HepG2 (cell line): ENCODE measurements at regions not wholly inside any gene's neighbourhood (a gene's known extent, or its start where the extent isn't known, plus 50 kb on each side); places are given as distances from the start of the nearest gene placed in this dataset.
A peak's percentile ranks its signal among the peaks of the same experiment; 100 is the strongest.

ENCODE experiments used
- ATAC-seq: fragments of 200-7000 bp; cut with Tn5 transposase; 3 replicates; pipeline ENCODE4 v1.9.1; 2020; ENCODE audit warnings: mild to moderate bottlenecking, moderate library complexity
- BruUV-seq: library from RNA; stranded (reverse); fragments of 400-500 nt; replicated peaks from 2 replicates; lab custom pipeline; 2021; lab: Mats Ljungman, UMichigan
- CTCF ChIA-PET: fragments of 300-600 bp; formaldehyde crosslinking; extraction: SDS; loops from one replicate; lab custom pipeline; 2021; ENCODE audit warnings: low total read pairs, inconsistent platforms, low intra/inter-chr PET ratio; lab: Yijun Ruan, JAX
- POLR2A ChIA-PET: fragments of 350-600 bp; sonication (Branson Sonifier 250); formaldehyde crosslinking; loops from one replicate; lab custom pipeline; 2020; ENCODE audit warnings: antibody characterized with exemption, inconsistent platforms; lab: Yijun Ruan, JAX
- DNase-seq: peaks from one replicate; pipeline ENCODE4 v3.0.0-alpha.2; 2015; ENCODE audit warnings: low spot score
- FAIRE-seq: peaks from 3 replicates; lab custom pipeline; 2011; peaks lifted over from hg19 to GRCh38; lab: Jason Lieb, UNC
- H2AFZ ChIP-seq: one replicate; pipeline ENCODE4 v1.6.1; 2011; ENCODE audit warnings: low read length, inconsistent platforms
- H3K27ac ChIP-seq: fragments of 300-600 bp; 3 replicates; pipeline ENCODE4 v1.8.0; 2011; ENCODE audit warnings: mixed run types, mild to moderate bottlenecking, mixed read lengths, low read length, inconsistent platforms; ENCODE audit not compliant: insufficient read depth; ENCODE audit errors: extremely low read length
- H3K27me3 ChIP-seq, 2 experiments: fragments of 200-600 bp in 1 of 2; 2 replicates in 1 of 2; 3 replicates in 1 of 2; pipeline versions ENCODE4 v1.6.0 to v1.8.0; 2011; ENCODE audit warnings: low read length in 2 of 2, mild to moderate bottlenecking in 2 of 2, moderate library complexity in 2 of 2, inconsistent platforms in 1 of 2; ENCODE audit not compliant: insufficient read depth in 2 of 2, control insufficient read depth in 1 of 2
- H3K36me3 ChIP-seq, 2 experiments: fragments of 200-600 bp in 1 of 2; replicated peaks in 1 of 2; 2 replicates in 1 of 2; 3 replicates in 1 of 2; pipeline versions ENCODE4 v1.5.1 to v1.8.0; 2011; ENCODE audit warnings: low read length in 2 of 2, inconsistent platforms in 1 of 2; ENCODE audit not compliant: insufficient read depth in 2 of 2, control insufficient read depth in 1 of 2
- H3K4me1 ChIP-seq: 2 replicates; pipeline ENCODE4 v1.5.1; 2012; ENCODE audit warnings: low read length, inconsistent platforms; ENCODE audit not compliant: insufficient read depth
- H3K4me2 ChIP-seq: 2 replicates; pipeline ENCODE4 v1.6.0; 2011; ENCODE audit warnings: low read depth, low read length, inconsistent platforms
- H3K4me3 ChIP-seq, 3 experiments: fragments of 200-600 bp in 1 of 3; sonication (generic), shearing (Covaris generic) in 1 of 3; replicated peaks in 1 of 3; 2 replicates each; pipeline ENCODE4 v1.5.1; 2011 to 2016; ENCODE audit warnings: low read length in 3 of 3, inconsistent platforms in 2 of 3, low read depth in 2 of 3, mild to moderate bottlenecking in 2 of 3, control low read depth in 1 of 3, mixed read lengths in 1 of 3; ENCODE audit not compliant: insufficient read depth in 1 of 3
- H3K79me2 ChIP-seq: one replicate; pipeline ENCODE4 v1.6.1; 2011; ENCODE audit warnings: low read length, inconsistent platforms; ENCODE audit not compliant: insufficient read depth
- H3K9ac ChIP-seq: 2 replicates; pipeline ENCODE4 v1.6.0; 2011; ENCODE audit warnings: mild to moderate bottlenecking, low read depth, low read length, inconsistent platforms; ENCODE audit not compliant: insufficient read depth
- H3K9me3 ChIP-seq: 2 replicates; pipeline ENCODE4 v1.5.1; 2012; ENCODE audit warnings: mild to moderate bottlenecking, low read length
- H4K20me1 ChIP-seq: 2 replicates; pipeline ENCODE4 v1.6.0; 2011; ENCODE audit warnings: inconsistent platforms, mild to moderate bottlenecking, low read length, moderate library complexity; ENCODE audit not compliant: insufficient read depth
- CEBPB ChIP-seq: IDR thresholded peaks from 2 replicates; pipeline ENCODE4 v1.6.1; 2011; ENCODE audit warnings: low read depth, low read length, improper control_type of control experiment, borderline replicate concordance
- CEBPG ChIP-seq: IDR thresholded peaks from 2 replicates; pipeline ENCODE4 v1.6.1; 2016
- HNRNPL ChIP-seq: fragments of 200-400 bp; formaldehyde crosslinking; IDR thresholded peaks from 2 replicates; pipeline ENCODE4 v1.6.1; 2017; ENCODE audit warnings: mild to moderate bottlenecking, low read depth, low read length
- MTF2 ChIP-seq: sonication (generic); formaldehyde crosslinking; IDR thresholded peaks from 2 replicates; pipeline ENCODE4 v1.5.0; 2020; ENCODE audit warnings: missing genetic modification reagents, borderline replicate concordance
- SIX4 ChIP-seq: sonication (generic); formaldehyde crosslinking; IDR thresholded peaks from 2 replicates; pipeline ENCODE4 v1.4.0; 2020; ENCODE audit warnings: missing genetic modification reagents
- ZNF687 ChIP-seq: sonication (generic); formaldehyde crosslinking; IDR thresholded peaks from 2 replicates; pipeline ENCODE4 v1.5.1; 2020; ENCODE audit warnings: mild to moderate bottlenecking, missing genetic modification reagents, moderate library complexity
- WGBS: methylation state at CpG from one replicate; pipeline ENCODE4 v1.1.6; 2017; ENCODE audit warnings: low lambda C conversion rate; 5-methylcytosine and 5-hydroxymethylcytosine counted together
- in situ Hi-C: cut with HindIII; loops from 2 replicates; pipeline ENCODE4 v1.10.0; 2017; ENCODE audit warnings: low pct_unique_long_range_greater_than_20kb; ENCODE audit not compliant: extremely low pct_ligation_motif_present
- intact Hi-C: fragments of 100-400 bp; cut with micrococcal nuclease; formaldehyde crosslinking; loops from one replicate; pipeline ENCODE4 v1.10.0; 2022; ENCODE audit not compliant: unreplicated experiment

GRCh38 chr1:213905344-213905743, 82.4 kb upstream of the PROX1 start:
- Histone ChIP-seq H3K4me3 (no peak overlapping the region), H3K36me3 (no peaks in the 10 kb centered on the region), H2AFZ (no peak overlapping the region), H3K27ac (no peak overlapping the region), H3K27me3 (no peaks in the 10 kb centered on the region), H3K4me2 (no peak overlapping the region), H3K9ac (no peak overlapping the region), H4K20me1 (no peaks in the 10 kb centered on the region), H3K79me2 (no peaks in the 10 kb centered on the region), H3K9me3 (no peaks in the 10 kb centered on the region), H3K4me1 (peaks cover 8% of the 10 kb centered on the region; the same call in 1 of the 2 replicates)
- ChIA-PET CTCF (no interaction called here), POLR2A (no interaction called here)
- WGBS: 83% methylated on average over 8 of the region's 13 CpGs
- DNase-seq: no peak
- TF ChIP-seq ZNF687: peak; percentile 20; the same call in 1 of the 2 replicates
- 0 out of 2 replicates have a peak, but pooled peaks have one; percentile 58 for TF ChIP-seq HNRNPL
- TF ChIP-seq MTF2 (CRISPR knock-in tag): no peak
- intact Hi-C loops (no loop called here), in situ Hi-C loops (no loop called here)
- FAIRE-seq: no peak
- no peak for ATAC-seq
- BruUV-seq: no TSS peak

- Histone ChIP-seq H3K4me1 (no peaks in the 10 kb centered on the region), H3K4me2 (no peak overlapping the region), H2AFZ (no peak overlapping the region), H3K9me3 (no peaks in the 10 kb centered on the region), H3K9ac (no peak overlapping the region)
- TF ChIP-seq CEBPG (CRISPR knock-in tag): 0 out of 2 replicates have a peak, but pooled peaks have one; percentile 23
- TF ChIP-seq CEBPB: peak; percentile 79
- no peak for TF ChIP-seq SIX4
- TF ChIP-seq, all 625 proteins: peak for 2
- in situ Hi-C loops: no loop called here
- no peak for ATAC-seq
- POLR2A ChIA-PET: no interaction called here
- WGBS: 94% methylated on average over 4 of the region's 4 CpGs
- no peak for FAIRE-seq
- intact Hi-C loops: no loop called here
- no TSS peak for BruUV-seq
- Histone ChIP-seq H3K27ac (no peak overlapping the region), H3K27me3 (no peaks in the 10 kb centered on the region), H3K4me3 (no peak overlapping the region), H4K20me1 (no peaks in the 10 kb centered on the region), H3K79me2 (no peaks in the 10 kb centered on the region), H3K36me3 (no peaks in the 10 kb centered on the region)
- no peak for DNase-seq
- CTCF ChIA-PET: no interaction called here
These were observed 79.3 kb upstream of the PROX1 start for GRCh38 chr1:213908521-213908920.
